Body of pancreas (tissue), 4 donors: ENCODE measurements at regions not wholly inside any gene's neighbourhood (a gene's known extent, or its start where the extent isn't known, plus 50 kb on each side); places are given as distances from the start of the nearest gene placed in this dataset.

Experiments
- ATAC-seq: fragments of 150-250 bp; one replicate; pipeline ENCODE4 v1.9.1; 2016
- DNase-seq, 4 donors: peaks; one replicate each; pipeline ENCODE4 v3.0.0-alpha.2; 2019
- H3K27ac ChIP-seq, 4 donors: fragments of 200-600 bp; sonication (generic); 1 replicate in 3 of 4; 2 replicates in 1 of 4; pipeline versions ENCODE4 v1.5.1 to v1.6.1; 2016 to 2019; ENCODE audit warnings: mild to moderate bottlenecking in 1 of 4, mixed read lengths in 1 of 4, moderate library complexity in 1 of 4
- H3K27me3 ChIP-seq, 2 donors: fragments of 200-600 bp; sonication (generic); one replicate each; pipeline ENCODE4 v1.6.0; 2016; ENCODE audit warnings: mild to moderate bottlenecking in 1 of 2
- H3K36me3 ChIP-seq, 2 donors: fragments of 200-600 bp; sonication (generic); replicated peaks in 1 of 2; 2 replicates each; pipeline ENCODE4 v1.5.1; 2016; ENCODE audit warnings: low read depth in 2 of 2; ENCODE audit not compliant: insufficient read depth in 1 of 2
- H3K4me1 ChIP-seq: fragments of 200-600 bp; sonication (generic); one replicate; pipeline ENCODE4 v1.6.0; 2016
- H3K4me3 ChIP-seq, 2 donors: fragments of 200-600 bp; sonication (generic); 1 replicate in 1 of 2; 2 replicates in 1 of 2; pipeline ENCODE4 v1.5.1; 2016 to 2019
- H3K9me3 ChIP-seq, 3 donors: fragments of 200-600 bp; sonication (generic); 1 replicate in 2 of 3; 2 replicates in 1 of 3; pipeline ENCODE4 v1.5.1; 2016
- CTCF ChIP-seq, 7 experiments: fragments of 450-650 bp in 4 of 7; fragments of 200-600 bp in 3 of 7; sonication (generic) in 3 of 7; IDR thresholded peaks; one replicate each; pipeline ENCODE4 v1.5.1; 2016 to 2019; ENCODE audit warnings: antibody characterized with exemption in 7 of 7
- POLR2A ChIP-seq, 3 donors: fragments of 450-650 bp; IDR thresholded peaks; one replicate each; pipeline ENCODE4 v1.6.1; 2016; ENCODE audit warnings: antibody characterized with exemption in 3 of 3, mild to moderate bottlenecking in 2 of 3
- WGBS, 2 donors: methylation state at CpG; one replicate each; pipeline ENCODE4 v1.1.5; 2017; 5-methylcytosine and 5-hydroxymethylcytosine counted together
- intact Hi-C: fragments of 100-400 bp; cut with DNase I; formaldehyde crosslinking; loops from one replicate; pipeline ENCODE4 v1.15.1; 2023

DNA sequence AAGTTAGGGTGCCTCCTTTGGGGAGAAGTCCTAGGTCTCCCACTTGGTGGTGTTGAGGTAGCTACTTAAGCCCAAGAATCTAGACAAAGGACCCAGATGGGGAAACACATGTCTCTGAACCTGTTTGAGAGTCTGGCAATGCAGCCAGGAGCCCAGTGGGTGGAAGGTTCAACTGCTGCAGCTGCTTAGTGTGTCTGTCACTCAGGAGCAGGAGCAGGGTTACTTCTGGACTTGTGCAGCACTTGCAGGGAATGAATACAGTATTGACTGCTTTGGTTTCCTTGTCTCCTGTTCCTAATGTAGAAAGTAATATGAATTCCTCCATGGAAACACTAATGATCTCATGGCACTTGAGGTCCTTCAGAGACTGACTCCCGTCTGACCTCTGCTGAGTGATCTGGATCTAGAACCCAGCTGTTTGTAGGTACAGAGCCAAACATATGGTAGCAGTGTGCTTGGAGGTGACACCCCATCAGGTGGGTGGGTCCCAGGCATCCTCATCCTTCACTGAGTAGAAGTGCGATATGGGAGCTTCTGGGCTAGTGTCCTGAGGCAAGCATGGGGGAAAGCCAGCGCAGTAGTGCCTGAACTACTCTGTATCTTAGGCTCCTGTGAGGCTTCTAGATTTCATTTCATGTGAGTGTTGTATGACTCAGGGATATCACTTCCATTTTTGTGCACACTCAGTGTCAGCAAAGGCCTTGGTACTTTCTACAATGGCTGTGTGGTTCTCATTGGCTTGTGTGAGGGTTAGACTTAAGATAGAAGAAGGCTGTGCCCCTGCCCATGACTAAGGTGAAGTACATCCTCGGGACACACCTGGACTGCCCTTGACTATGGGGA lies 85.0 kb upstream of the WDR1 start:
- H3K4me3 ChIP-seq, result no peak overlapping the region
- intact Hi-C loops, result no loop called here
- H3K27me3 ChIP-seq, result no peaks in the 10 kb centered on the region
- H3K27ac ChIP-seq, result no peak overlapping the region
- no peaks in the 10 kb centered on the region for H3K36me3 ChIP-seq
- DNase-seq (no peak), ATAC-seq (no peak)
- no peaks in the 10 kb centered on the region for H3K9me3 ChIP-seq
- TF ChIP-seq CTCF (IDR thresholded peaks at IDR 0.05), result no peak
- TF ChIP-seq POLR2A (IDR thresholded peaks at IDR 0.05), result no peak
- no peaks in the 10 kb centered on the region for H3K4me1 ChIP-seq
- 57 to 67% methylated on average over 4 of the region's 4 CpGs for WGBS, 2 donors

DNA sequence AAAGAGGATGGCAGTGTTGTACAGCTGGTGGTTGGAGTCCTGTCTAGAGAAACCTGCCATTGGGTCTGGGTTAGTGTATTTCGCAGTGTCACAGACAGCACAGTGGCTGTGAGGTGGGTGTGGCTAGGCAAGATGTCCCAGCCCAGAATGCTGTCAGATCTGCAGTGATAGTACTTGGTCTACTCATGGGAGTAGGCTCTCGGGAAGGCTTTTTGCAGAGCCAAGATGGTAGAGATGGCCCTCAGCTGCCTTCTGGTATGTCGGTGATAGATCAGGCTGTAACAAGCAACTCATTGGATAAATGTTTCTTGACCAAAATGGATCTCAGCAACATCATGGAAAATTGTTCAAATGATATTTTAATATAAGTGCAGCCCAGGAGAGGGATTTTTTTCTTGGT lies 84.3 kb upstream of the WDR1 start:
- H3K4me3 ChIP-seq, result no peak overlapping the region
- H3K27ac ChIP-seq, result no peak overlapping the region
- ATAC-seq (no peak), DNase-seq (no peak)
- no peaks in the 10 kb centered on the region for H3K9me3 ChIP-seq
- H3K36me3 ChIP-seq, result no peaks in the 10 kb centered on the region
- 62 to 69% methylated on average over 3 of the region's 3 CpGs for WGBS, 2 donors
- TF ChIP-seq POLR2A (IDR thresholded peaks at IDR 0.05), result no peak
- TF ChIP-seq CTCF (IDR thresholded peaks at IDR 0.05), result no peak
- intact Hi-C loops, result no loop called here
- H3K4me1 ChIP-seq, result no peaks in the 10 kb centered on the region
- no peaks in the 10 kb centered on the region for H3K27me3 ChIP-seq

- H3K4me1 ChIP-seq, result no peaks in the 10 kb centered on the region
- TF ChIP-seq POLR2A (IDR thresholded peaks at IDR 0.05) (no peak), CTCF (IDR thresholded peaks at IDR 0.05) (no peak)
- intact Hi-C loops, result no loop called here
- H3K27me3 ChIP-seq, result no peaks in the 10 kb centered on the region
- no peak for ATAC-seq
- 80 to 83% methylated on average over 5 to 6 of the region's 6 CpGs for WGBS, 2 donors
- no peaks in the 10 kb centered on the region for H3K36me3 ChIP-seq
- no peak overlapping the region for H3K27ac ChIP-seq
- no peak overlapping the region for H3K4me3 ChIP-seq
- no peak for DNase-seq
- H3K9me3 ChIP-seq, result no peaks in the 10 kb centered on the region
Observed at GRCh38 chr4:10198365-10198764, 81.8 kb upstream of the WDR1 start.

DNA sequence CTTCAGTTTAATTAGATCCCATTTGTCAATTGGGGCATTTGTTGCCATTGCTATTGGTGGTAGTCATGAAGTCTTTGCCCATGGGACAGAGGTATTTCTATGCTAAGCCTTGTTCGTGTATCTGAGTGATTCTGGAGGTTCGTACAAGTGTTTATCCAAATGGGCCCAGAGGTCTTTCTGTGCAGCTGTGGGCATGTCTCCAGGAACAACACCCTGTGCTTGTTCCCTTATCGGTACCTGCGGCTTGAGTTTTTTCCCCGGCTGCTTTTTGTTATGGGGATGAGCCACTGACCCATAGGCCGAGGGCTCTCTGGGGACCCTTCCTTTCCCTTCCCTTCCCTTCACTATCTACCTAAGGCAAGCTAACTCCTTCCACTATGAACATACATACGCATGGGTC lies 81.4 kb upstream of the WDR1 start:
- no peak for TF ChIP-seq POLR2A (IDR thresholded peaks at IDR 0.05)
- no peak for TF ChIP-seq CTCF (IDR thresholded peaks at IDR 0.05)
- Histone ChIP-seq H3K4me3 (no peak overlapping the region), H3K9me3 (no peaks in the 10 kb centered on the region), H3K27me3 (no peaks in the 10 kb centered on the region), H3K27ac (no peak overlapping the region), H3K4me1 (no peaks in the 10 kb centered on the region), H3K36me3 (no peaks in the 10 kb centered on the region)
- WGBS, 2 donors, result 88 to 89% methylated on average over 7 of the region's 7 CpGs
- no peak for ATAC-seq
- DNase-seq, result no peak
- intact Hi-C loops, result no loop called here

- Histone ChIP-seq H3K4me3 (no peak overlapping the region), H3K27ac (no peak overlapping the region), H3K27me3 (no peaks in the 10 kb centered on the region), H3K9me3 (no peaks in the 10 kb centered on the region), H3K36me3 (no peaks in the 10 kb centered on the region), H3K4me1 (no peaks in the 10 kb centered on the region)
- 65 to 75% methylated on average over 1 of the region's 1 CpG for WGBS, 2 donors
- intact Hi-C loops, result no loop called here
- no peak for DNase-seq
- no peak for ATAC-seq
- TF ChIP-seq POLR2A (IDR thresholded peaks at IDR 0.05) (no peak), CTCF (IDR thresholded peaks at IDR 0.05) (no peak)
Observed at GRCh38 chr4:10196191-10196590, 79.6 kb upstream of the WDR1 start.
